GM12872 (cell line): ENCODE measurements at regions not wholly inside any gene's neighbourhood (a gene's known extent, or its start where the extent isn't known, plus 50 kb on each side); places are given as distances from the start of the nearest gene placed in this dataset.

Experiments
- TF ChIP-seq, protein P1 (sequence below): IDR thresholded peaks from 3 replicates; pipeline ENCODE4 v1.5.1; 2011; ENCODE audit warnings: low read depth, mild to moderate bottlenecking, low read length, moderate library complexity; ENCODE audit not compliant: insufficient read depth

DNA sequence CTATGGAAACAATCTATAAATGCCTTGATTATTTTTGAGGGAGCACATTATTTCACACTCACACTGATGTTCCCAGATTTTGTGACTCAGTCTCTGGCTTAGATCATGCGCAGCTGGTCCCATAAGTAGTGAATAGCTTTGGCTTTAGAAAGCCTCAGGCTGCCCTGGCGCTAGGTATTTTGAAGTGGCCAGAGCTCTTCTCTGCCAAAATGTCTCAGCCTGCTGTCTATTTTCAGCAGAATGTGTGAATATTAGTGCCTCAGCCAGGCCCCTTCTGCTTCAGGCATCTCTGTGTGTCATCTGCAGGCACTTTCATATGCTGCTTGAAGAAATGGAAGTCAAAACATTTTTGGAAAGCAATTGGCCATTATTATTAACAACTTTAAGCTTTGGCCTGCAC, 931.0 kb upstream of the INTU start:
- TF ChIP-seq, protein P1, sequence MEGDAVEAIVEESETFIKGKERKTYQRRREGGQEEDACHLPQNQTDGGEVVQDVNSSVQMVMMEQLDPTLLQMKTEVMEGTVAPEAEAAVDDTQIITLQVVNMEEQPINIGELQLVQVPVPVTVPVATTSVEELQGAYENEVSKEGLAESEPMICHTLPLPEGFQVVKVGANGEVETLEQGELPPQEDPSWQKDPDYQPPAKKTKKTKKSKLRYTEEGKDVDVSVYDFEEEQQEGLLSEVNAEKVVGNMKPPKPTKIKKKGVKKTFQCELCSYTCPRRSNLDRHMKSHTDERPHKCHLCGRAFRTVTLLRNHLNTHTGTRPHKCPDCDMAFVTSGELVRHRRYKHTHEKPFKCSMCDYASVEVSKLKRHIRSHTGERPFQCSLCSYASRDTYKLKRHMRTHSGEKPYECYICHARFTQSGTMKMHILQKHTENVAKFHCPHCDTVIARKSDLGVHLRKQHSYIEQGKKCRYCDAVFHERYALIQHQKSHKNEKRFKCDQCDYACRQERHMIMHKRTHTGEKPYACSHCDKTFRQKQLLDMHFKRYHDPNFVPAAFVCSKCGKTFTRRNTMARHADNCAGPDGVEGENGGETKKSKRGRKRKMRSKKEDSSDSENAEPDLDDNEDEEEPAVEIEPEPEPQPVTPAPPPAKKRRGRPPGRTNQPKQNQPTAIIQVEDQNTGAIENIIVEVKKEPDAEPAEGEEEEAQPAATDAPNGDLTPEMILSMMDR = no peak

DNA sequence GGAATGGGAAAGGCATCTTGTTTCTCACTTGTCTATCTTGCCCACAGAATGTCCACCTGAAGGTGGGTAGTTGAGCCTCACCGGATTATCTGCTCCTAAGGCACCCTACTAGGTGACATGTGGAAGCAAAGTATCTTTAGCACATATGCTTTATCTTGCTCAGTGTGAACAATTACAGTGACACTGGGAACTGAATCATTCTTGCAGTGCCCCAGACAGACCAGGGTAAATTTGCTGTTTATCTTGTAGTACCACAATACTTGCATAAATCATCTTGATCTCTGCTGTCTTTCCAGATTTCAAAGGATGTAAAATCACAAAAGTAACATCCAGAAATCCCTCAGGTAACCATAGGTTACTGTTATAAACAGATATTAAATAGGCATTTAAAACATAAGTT, 930.0 kb upstream of the INTU start:
- TF ChIP-seq, protein P1 = no peak

DNA sequence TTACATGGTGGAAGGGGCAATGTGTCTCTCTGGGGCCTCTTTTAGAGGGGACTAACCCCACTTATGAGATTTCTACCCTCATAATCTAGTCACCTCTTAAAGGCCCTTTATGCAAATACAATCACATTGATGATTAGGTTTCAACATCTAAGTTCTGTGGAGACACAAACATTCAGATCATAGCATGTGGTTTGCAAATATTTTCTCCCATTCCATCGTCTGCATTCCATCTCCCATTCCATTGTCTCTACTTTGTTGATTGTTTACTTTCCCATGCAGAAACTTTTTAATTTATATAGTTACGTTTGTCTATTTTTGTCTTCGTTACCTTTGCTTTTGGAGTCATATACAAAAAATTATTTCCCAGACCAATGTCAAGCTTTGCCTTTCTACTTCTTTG, 927.5 kb upstream of the INTU start:
- TF ChIP-seq, protein P1 = no peak

DNA sequence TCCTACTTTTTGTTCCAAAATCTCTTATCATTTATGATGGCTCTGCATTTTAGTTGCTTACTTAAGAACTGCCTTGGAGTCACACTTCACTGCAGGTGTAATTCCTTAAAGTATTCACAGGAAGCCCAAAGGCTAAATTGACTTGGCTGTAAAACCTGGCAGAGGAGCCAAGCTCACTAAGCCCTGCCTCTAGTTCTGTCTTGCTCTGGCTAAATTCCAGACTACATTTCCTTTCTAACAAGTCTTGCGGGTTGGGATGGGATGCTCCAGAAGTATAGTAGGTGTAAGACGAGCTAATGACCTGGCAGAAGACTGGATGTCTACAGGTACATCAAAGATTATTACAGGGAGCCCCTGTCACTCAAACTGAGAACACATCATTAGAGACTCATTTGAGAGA, 924.0 kb upstream of the INTU start:
- TF ChIP-seq, protein P1 = no peak

DNA sequence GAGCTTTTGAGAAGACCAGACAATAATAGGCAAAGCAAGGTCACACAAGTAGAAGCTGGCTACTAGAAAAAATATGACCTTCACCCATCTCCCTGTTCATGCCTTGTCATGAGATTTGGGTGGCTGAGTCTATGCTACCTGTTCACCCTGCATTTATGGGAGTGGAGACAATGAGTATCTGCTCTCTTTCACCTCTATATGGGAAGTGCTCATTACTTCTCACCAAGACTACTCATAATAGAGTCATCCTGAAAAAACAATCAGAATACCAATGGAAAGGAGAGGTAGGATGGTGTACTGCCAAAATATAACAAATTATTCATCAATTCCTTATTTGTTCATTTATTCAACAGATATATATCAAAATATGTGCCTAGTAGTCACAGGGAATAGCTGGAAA, 921.8 kb upstream of the INTU start:
- TF ChIP-seq, protein P1 = no peak

DNA sequence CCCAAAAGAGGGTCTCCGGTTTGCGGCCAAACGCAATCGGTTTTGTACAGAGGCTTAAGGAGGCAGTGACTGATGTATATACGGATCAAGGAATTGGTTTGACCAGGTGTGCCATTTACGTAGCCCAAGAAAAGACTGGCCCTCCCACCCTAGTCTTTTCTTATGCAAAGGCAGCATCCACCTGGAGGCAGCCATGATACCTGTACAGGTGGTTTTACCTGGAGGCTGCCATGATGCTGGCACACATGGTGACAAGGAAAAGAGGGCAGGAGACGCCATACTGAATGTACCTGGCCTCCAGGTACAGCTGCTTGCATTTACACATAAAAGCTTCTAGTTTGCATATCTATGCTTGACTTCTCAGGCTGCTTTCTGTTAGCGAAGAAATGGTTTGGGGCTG, 917.7 kb upstream of the INTU start:
- TF ChIP-seq, protein P1 = no peak

DNA sequence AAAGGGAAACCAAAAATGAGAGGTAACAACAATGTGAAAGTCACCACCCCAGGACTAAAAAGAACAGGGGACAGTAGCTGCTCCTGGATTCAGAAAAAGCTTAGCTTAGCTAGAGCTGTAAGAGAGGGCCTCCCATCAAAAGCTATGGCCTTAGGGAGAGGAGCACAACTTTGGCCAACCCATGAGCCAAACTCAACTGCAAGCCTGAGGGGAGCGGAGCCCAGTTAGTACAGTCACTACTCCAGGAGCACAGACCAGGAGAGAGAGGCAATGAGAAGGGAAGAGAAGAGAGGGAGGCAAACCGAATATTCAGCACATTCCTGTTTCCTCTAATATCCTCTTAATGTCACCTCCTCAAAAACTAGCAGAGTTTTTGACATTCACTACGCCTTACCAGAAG, 917.1 kb upstream of the INTU start:
- TF ChIP-seq, protein P1 = no peak

DNA sequence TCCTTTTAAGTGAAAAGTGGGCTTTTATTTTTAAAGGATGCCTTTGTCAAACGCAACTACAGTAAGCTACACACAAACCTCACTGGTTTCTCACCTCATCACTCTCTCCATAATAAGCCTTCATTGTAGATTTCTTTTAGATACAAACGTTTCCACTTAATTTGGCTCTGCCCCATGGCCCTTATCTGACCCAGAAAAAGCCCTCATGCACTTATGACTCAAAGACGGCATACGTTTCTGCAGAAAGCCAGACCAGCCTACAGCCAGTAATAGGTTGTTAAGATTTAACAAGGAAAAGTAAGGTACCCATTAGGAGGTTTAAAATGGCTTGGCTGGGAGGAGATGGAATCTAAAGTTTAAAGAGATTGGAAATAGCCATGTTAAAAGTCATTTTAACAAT, 914.6 kb upstream of the INTU start:
- TF ChIP-seq, protein P1 = no peak
